ENCODE measurements at regions not wholly inside any gene's neighbourhood (a gene's known extent, or its start where the extent isn't known, plus 50 kb on each side); places are given as distances from the start of the nearest gene placed in this dataset.

GRCh38 chr3:148068466-148068865 lies 629.2 kb upstream of the AGTR1 start:
- H3K27me3 Mint-ChIP-seq (ENCODE audit: insufficient read depth) = no peaks in the 10 kb centered on the region
- H3K27ac Mint-ChIP-seq = no peak overlapping the region
- no peaks in the 10 kb centered on the region for H3K36me3 Mint-ChIP-seq (ENCODE audit: low read depth)

DNA sequence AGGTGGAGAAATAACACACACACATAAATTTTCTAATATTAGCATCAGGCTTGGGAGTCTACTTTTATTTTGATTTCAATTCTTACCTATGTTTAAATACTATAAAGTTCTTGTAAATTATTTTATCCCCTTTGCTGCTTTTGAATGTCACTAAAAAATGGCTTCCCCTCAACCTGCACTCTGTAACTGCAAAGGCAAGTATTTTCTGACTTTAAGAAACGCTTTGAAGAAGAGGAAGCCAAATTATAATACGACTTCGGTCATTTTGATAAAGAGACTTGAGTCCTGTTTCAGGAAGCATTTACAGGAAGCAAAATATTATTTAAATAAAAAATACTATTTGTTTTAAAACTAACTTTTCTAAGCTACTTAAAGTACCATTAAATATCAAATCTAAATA lies 627.7 kb upstream of the AGTR1 start:
- no peaks in the 10 kb centered on the region for H3K27me3 Mint-ChIP-seq (ENCODE audit: insufficient read depth)
- no peak overlapping the region for H3K27ac ChIP-seq (ENCODE audit: low read depth, low read length)
- no peak overlapping the region for H3K9ac ChIP-seq (ENCODE audit: extremely low read depth, low read length, poor library complexity, severe bottlenecking)
- WGBS, 2 experiments (ENCODE audit: insufficient coverage in 1 of 2, insufficient read length in 1 of 2) = 95% methylated on average over 3 of the region's 3 CpGs; no CpG with 5 or more reads in 1 of the 2 experiments
- no peaks in the 10 kb centered on the region for H3K9me3 ChIP-seq (ENCODE audit: control insufficient read depth, low read length)
- H3K36me3 Mint-ChIP-seq (ENCODE audit: low read depth) = no peaks in the 10 kb centered on the region
- H3K4me1 ChIP-seq (ENCODE audit: control insufficient read depth, insufficient read depth, low read length) = no peaks in the 10 kb centered on the region
- TF ChIP-seq, protein P1, sequence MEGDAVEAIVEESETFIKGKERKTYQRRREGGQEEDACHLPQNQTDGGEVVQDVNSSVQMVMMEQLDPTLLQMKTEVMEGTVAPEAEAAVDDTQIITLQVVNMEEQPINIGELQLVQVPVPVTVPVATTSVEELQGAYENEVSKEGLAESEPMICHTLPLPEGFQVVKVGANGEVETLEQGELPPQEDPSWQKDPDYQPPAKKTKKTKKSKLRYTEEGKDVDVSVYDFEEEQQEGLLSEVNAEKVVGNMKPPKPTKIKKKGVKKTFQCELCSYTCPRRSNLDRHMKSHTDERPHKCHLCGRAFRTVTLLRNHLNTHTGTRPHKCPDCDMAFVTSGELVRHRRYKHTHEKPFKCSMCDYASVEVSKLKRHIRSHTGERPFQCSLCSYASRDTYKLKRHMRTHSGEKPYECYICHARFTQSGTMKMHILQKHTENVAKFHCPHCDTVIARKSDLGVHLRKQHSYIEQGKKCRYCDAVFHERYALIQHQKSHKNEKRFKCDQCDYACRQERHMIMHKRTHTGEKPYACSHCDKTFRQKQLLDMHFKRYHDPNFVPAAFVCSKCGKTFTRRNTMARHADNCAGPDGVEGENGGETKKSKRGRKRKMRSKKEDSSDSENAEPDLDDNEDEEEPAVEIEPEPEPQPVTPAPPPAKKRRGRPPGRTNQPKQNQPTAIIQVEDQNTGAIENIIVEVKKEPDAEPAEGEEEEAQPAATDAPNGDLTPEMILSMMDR (conservative IDR thresholded peaks at IDR 0.05) = no peak
- H3K9me3 Mint-ChIP-seq = no peaks in the 10 kb centered on the region
- H3K4me3 Mint-ChIP-seq = no peak overlapping the region
- H3K27me3 ChIP-seq (ENCODE audit: control insufficient read depth, insufficient read depth, low read length, poor library complexity, severe bottlenecking) = no peaks in the 10 kb centered on the region
- no peaks in the 10 kb centered on the region for H3K36me3 ChIP-seq (ENCODE audit: control insufficient read depth, insufficient read depth, low read length)
- H3K27ac Mint-ChIP-seq = no peak overlapping the region
- H3K4me1 Mint-ChIP-seq = no peaks in the 10 kb centered on the region
- H3K4me3 ChIP-seq (ENCODE audit: low read length) = no peak overlapping the region
- no peak for DNase-seq

More at GRCh38 chr3:148068466-148068865, 629.2 kb upstream of the AGTR1 start:
- Histone ChIP-seq H3K4me3 (ENCODE audit: low read length) (no peak overlapping the region), H3K9ac (ENCODE audit: extremely low read depth, low read length, poor library complexity, severe bottlenecking) (no peak overlapping the region), H3K27ac (ENCODE audit: low read depth, low read length) (no peak overlapping the region), H3K9me3 (ENCODE audit: control insufficient read depth, low read length) (no peaks in the 10 kb centered on the region), H3K36me3 (ENCODE audit: control insufficient read depth, insufficient read depth, low read length) (no peaks in the 10 kb centered on the region), H3K4me1 (ENCODE audit: control insufficient read depth, insufficient read depth, low read length) (no peaks in the 10 kb centered on the region), H3K27me3 (ENCODE audit: control insufficient read depth, insufficient read depth, low read length, poor library complexity, severe bottlenecking) (no peaks in the 10 kb centered on the region)
- Mint-ChIP-seq H3K9me3 (no peaks in the 10 kb centered on the region), H3K4me1 (no peaks in the 10 kb centered on the region), H3K4me3 (no peak overlapping the region)
- 100% methylated on average over 1 of the region's 1 CpG; no CpG with 5 or more reads in 1 of the 2 experiments for WGBS, 2 experiments (ENCODE audit: insufficient coverage in 1 of 2, insufficient read length in 1 of 2)
- TF ChIP-seq, protein P1 (conservative IDR thresholded peaks at IDR 0.05) = no peak
- DNase-seq = no peak

DNA sequence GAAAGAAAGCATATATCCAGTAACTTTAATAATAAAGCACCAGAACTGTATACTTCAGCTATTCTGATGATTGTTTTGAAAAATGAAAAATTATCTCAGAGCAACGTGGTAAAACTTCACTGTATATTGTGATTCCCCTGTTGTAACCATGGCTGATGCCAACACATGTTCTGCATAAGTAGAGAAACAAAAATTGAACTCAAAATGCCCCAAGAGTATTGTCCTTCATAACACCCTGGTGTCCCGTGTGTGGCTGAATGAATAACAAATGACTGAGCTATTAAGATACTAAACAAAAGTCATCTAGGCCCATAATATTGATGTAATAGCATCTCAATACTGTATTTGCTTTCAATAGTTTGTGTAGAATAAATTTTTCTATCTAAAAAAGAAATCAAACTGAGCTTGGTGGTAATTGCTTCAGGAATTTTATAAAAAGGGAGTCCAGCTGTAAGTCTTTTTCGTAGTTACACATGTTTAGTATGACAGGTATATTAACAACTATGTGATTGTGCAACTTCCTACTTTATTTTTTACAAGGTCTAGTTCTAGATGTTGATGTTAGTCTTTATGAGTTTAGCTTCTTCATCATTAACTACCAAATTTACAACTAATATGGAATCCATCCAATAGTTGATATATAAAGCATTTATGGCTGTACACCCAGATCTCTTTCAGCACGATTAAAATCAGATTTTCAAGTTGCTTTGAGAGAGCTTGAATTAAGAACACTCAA lies 623.8 kb upstream of the AGTR1 start:
- H3K36me3 ChIP-seq (ENCODE audit: control insufficient read depth, insufficient read depth, low read length) = no peaks in the 10 kb centered on the region
- H3K9me3 ChIP-seq (ENCODE audit: control insufficient read depth, low read length) = no peaks in the 10 kb centered on the region
- Mint-ChIP-seq H3K9me3 (no peaks in the 10 kb centered on the region), H3K4me3 (no peak overlapping the region), H3K27ac (no peak overlapping the region), H3K27me3 (ENCODE audit: insufficient read depth) (no peaks in the 10 kb centered on the region), H3K36me3 (ENCODE audit: low read depth) (no peaks in the 10 kb centered on the region), H3K4me1 (no peaks in the 10 kb centered on the region)
- no peak overlapping the region for H3K27ac ChIP-seq (ENCODE audit: low read depth, low read length)
- H3K27me3 ChIP-seq (ENCODE audit: control insufficient read depth, insufficient read depth, low read length, poor library complexity, severe bottlenecking) = no peaks in the 10 kb centered on the region
- H3K4me1 ChIP-seq (ENCODE audit: control insufficient read depth, insufficient read depth, low read length) = no peaks in the 10 kb centered on the region
- no peak for DNase-seq
- WGBS, 2 experiments (ENCODE audit: insufficient coverage in 1 of 2, insufficient read length in 1 of 2) = 98 to 100% methylated on average over 1 to 4 of the region's 4 CpGs
- H3K4me3 ChIP-seq (ENCODE audit: low read length) = no peak overlapping the region
- H3K9ac ChIP-seq (ENCODE audit: extremely low read depth, low read length, poor library complexity, severe bottlenecking) = no peak overlapping the region
- TF ChIP-seq, protein P1 (conservative IDR thresholded peaks at IDR 0.05) = no peak
